T-helper 1 cell (primary cell): ENCODE measurements at regions not wholly inside any gene's neighbourhood (a gene's known extent, or its start where the extent isn't known, plus 50 kb on each side); places are given as distances from the start of the nearest gene placed in this dataset.

Source experiments
- DNase-seq, 5 donors: peaks; one replicate each; pipeline ENCODE4 v3.0.0-alpha.2; 2012 to 2020

- no peak for DNase-seq
These were observed 317.6 kb upstream of the TRPC7 start for GRCh38 chr5:136682986-136683385.

GRCh38 chr5:136679233-136679632 lies 313.9 kb upstream of the TRPC7 start:
- no peak for DNase-seq

GRCh38 chr5:136677217-136677616 lies 311.9 kb upstream of the TRPC7 start:
- DNase-seq, result no peak

- DNase-seq, result no peak
These were observed 311.3 kb upstream of the TRPC7 start for GRCh38 chr5:136676685-136677084.

GRCh38 chr5:136675769-136676168 lies 310.4 kb upstream of the TRPC7 start:
- no peak for DNase-seq

GRCh38 chr5:136674178-136674577 lies 308.8 kb upstream of the TRPC7 start:
- DNase-seq, result no peak

GRCh38 chr5:136667789-136668188 lies 302.4 kb upstream of the TRPC7 start:
- no peak for DNase-seq

- no peak for DNase-seq
These were observed 301.8 kb upstream of the TRPC7 start for GRCh38 chr5:136666970-136667620.

GRCh38 chr5:136665331-136665730 lies 300.0 kb upstream of the TRPC7 start:
- DNase-seq, result no peak

GRCh38 chr5:136661026-136661425 lies 295.7 kb upstream of the TRPC7 start:
- no peak for DNase-seq

GRCh38 chr5:136656811-136657210 lies 291.5 kb upstream of the TRPC7 start:
- DNase-seq, result no peak

GRCh38 chr5:136655468-136655867 lies 290.1 kb upstream of the TRPC7 start:
- no peak for DNase-seq

- DNase-seq, result no peak
These were observed 281.6 kb upstream of the TRPC7 start for GRCh38 chr5:136646915-136647314.

GRCh38 chr5:136642976-136643375 lies 277.6 kb upstream of the TRPC7 start:
- DNase-seq, result no peak

GRCh38 chr5:136639616-136640015 lies 274.3 kb upstream of the TRPC7 start:
- no peak for DNase-seq

GRCh38 chr5:136638084-136638483 lies 272.7 kb upstream of the TRPC7 start:
- DNase-seq, result no peak

- DNase-seq, result no peak
These were observed 270.7 kb upstream of the TRPC7 start for GRCh38 chr5:136636001-136636400.

GRCh38 chr5:136631186-136631585 lies 265.8 kb upstream of the TRPC7 start:
- DNase-seq, result no peak

- DNase-seq, result no peak
These were observed 263.9 kb upstream of the TRPC7 start for GRCh38 chr5:136629125-136629792.

GRCh38 chr5:136626531-136626930 lies 261.2 kb upstream of the TRPC7 start:
- no peak for DNase-seq

GRCh38 chr5:136622747-136623146 lies 257.4 kb upstream of the TRPC7 start:
- DNase-seq, result no peak

GRCh38 chr5:136621743-136622142 lies 256.4 kb upstream of the TRPC7 start:
- no peak for DNase-seq

GRCh38 chr5:136620621-136621020 lies 255.3 kb upstream of the TRPC7 start:
- no peak for DNase-seq

GRCh38 chr5:136620016-136620419 lies 254.7 kb upstream of the TRPC7 start:
- no peak for DNase-seq

GRCh38 chr5:136619556-136619955 lies 254.2 kb upstream of the TRPC7 start:
- DNase-seq, result no peak
